PC-3 (cell line): ENCODE measurements at regions not wholly inside any gene's neighbourhood (a gene's known extent, or its start where the extent isn't known, plus 50 kb on each side); places are given as distances from the start of the nearest gene placed in this dataset.
A peak's percentile ranks its signal among the peaks of the same experiment; 100 is the strongest.

Experiments
- ATAC-seq: fragments of 200-7000 bp; cut with Tn5 transposase; 2 replicates; pipeline ENCODE4 v1.9.1; 2020; ENCODE audit warnings: mild to moderate bottlenecking, moderate library complexity
- BruUV-seq: library from RNA; stranded (reverse); fragments of 400-500 nt; replicated peaks from 2 replicates; lab custom pipeline; 2021; lab: Mats Ljungman, UMichigan
- CTCF ChIA-PET: fragments of 300-600 bp; sonication (Branson Sonifier 250); formaldehyde crosslinking; loops from one replicate; lab custom pipeline; 2022; ENCODE audit warnings: antibody characterized with exemption; lab: Charles Lee
- POLR2A ChIA-PET: fragments of 300-600 bp; sonication (Branson Sonifier 250); formaldehyde crosslinking; loops from one replicate; lab custom pipeline; 2022; ENCODE audit warnings: antibody characterized with exemption; ENCODE audit not compliant: unreplicated experiment; lab: Charles Lee
- DNase-seq: peaks from one replicate; pipeline ENCODE4 v3.0.0-alpha.2; 2015
- H2AFZ ChIP-seq: fragments of 300-600 bp; sonication (generic); 2 replicates; pipeline ENCODE4 v1.6.0; 2016; ENCODE audit warnings: antibody characterized with exemption, low read length
- H3F3A ChIP-seq: fragments of 300-600 bp; sonication (generic); one replicate; pipeline ENCODE4 v1.6.0; 2017; ENCODE audit warnings: antibody characterized with exemption, low read length, control low read depth, mild to moderate bottlenecking; ENCODE audit not compliant: unreplicated experiment
- H3K27ac ChIP-seq: fragments of 300-600 bp; sonication (generic); 2 replicates; pipeline ENCODE4 v1.5.1; 2016; ENCODE audit warnings: mild to moderate bottlenecking, low read length
- H3K27me3 ChIP-seq: fragments of 300-600 bp; sonication (generic); 2 replicates; pipeline ENCODE4 v1.6.1; 2016; ENCODE audit warnings: low read length, mixed read lengths
- H3K36me3 ChIP-seq: fragments of 300-600 bp; sonication (generic); 2 replicates; pipeline ENCODE4 v1.6.1; 2016; ENCODE audit warnings: low read depth, mixed run types, low read length, mixed read lengths
- H3K4me1 ChIP-seq: fragments of 300-600 bp; sonication (generic); 2 replicates; pipeline ENCODE4 v1.5.1; 2016; ENCODE audit warnings: low read length; ENCODE audit not compliant: insufficient read depth
- H3K4me2 ChIP-seq: fragments of 300-600 bp; sonication (generic); 2 replicates; pipeline ENCODE4 v1.6.0; 2016; ENCODE audit warnings: low read length
- H3K4me3 ChIP-seq: fragments of 300-600 bp; sonication (generic); 2 replicates; pipeline ENCODE4 v1.5.1; 2016; ENCODE audit warnings: mild to moderate bottlenecking, low read length, mixed read lengths
- H3K79me2 ChIP-seq: fragments of 300-600 bp; sonication (generic); 2 replicates; pipeline ENCODE4 v1.6.1; 2017; ENCODE audit warnings: low read length, mixed read lengths
- H3K9ac ChIP-seq: fragments of 300-600 bp; sonication (generic); 2 replicates; pipeline ENCODE4 v1.6.0; 2016; ENCODE audit warnings: mild to moderate bottlenecking, low read length
- H3K9me2 ChIP-seq: fragments of 300-600 bp; sonication (generic); replicated peaks from 2 replicates; pipeline ENCODE4 v1.6.1; 2016; ENCODE audit warnings: mixed run types, low read length, mixed read lengths
- H3K9me3 ChIP-seq: fragments of 300-600 bp; sonication (generic); 2 replicates; pipeline ENCODE4 v1.6.1; 2016; ENCODE audit warnings: low read length, mixed read lengths
- H4K20me1 ChIP-seq: fragments of 300-600 bp; sonication (generic); 2 replicates; pipeline ENCODE4 v1.6.1; 2016; ENCODE audit warnings: low read length, mixed read lengths
- CTCF ChIP-seq: fragments of 300-600 bp; sonication (generic); conservative IDR thresholded peaks from 2 replicates; pipeline ENCODE4 v1.5.1; 2017; ENCODE audit warnings: antibody characterized with exemption, low read depth, mild to moderate bottlenecking, low read length
- EZH2 ChIP-seq: fragments of 300-600 bp; sonication (generic); IDR thresholded peaks from one replicate; pipeline ENCODE4 v1.6.1; 2017; ENCODE audit warnings: antibody characterized with exemption, mild to moderate bottlenecking, low read length; ENCODE audit not compliant: unreplicated experiment
- EZH2phosphoT487 ChIP-seq: fragments of 300-600 bp; sonication (generic); IDR thresholded peaks from 2 replicates; pipeline ENCODE4 v1.6.1; 2018; ENCODE audit warnings: mild to moderate bottlenecking, antibody characterized with exemption, low read length, borderline replicate concordance
- intact Hi-C: fragments of 100-400 bp; cut with micrococcal nuclease; formaldehyde crosslinking; loops from 2 replicates; pipeline ENCODE4 v1.9.0; 2023

- Histone ChIP-seq H3K36me3 (no peaks in the 10 kb centered on the region), H3K27me3 (no peaks in the 10 kb centered on the region), H3K4me1 (peaks cover 55% of the 10 kb centered on the region), H4K20me1 (no peaks in the 10 kb centered on the region), H2AFZ (peak overlapping the region; percentile 29), H3K9me3 (no peaks in the 10 kb centered on the region), H3K27ac (peak overlapping the region; percentile 52), H3K9ac (peak overlapping the region; percentile 21; the same call in 1 of the 2 replicates), H3K4me2 (peak overlapping the region; percentile 69), H3K79me2 (no peaks in the 10 kb centered on the region), H3K9me2 (no peaks in the 10 kb centered on the region), H3K4me3 (peak overlapping the region; percentile 33), H3F3A (no peaks in the 10 kb centered on the region)
- no TSS peak for BruUV-seq
- DNase-seq (peak; percentile 91), ATAC-seq (peak; percentile 71)
- TF ChIP-seq EZH2: no peak
- TF ChIP-seq EZH2phosphoT487: no peak
- no peak for TF ChIP-seq CTCF
- ChIA-PET CTCF (interaction anchor here (0.7 kb wide), 1 partner anchor 979 kb away, joined by 3 read pairs; no protein-coding TSS in a partner anchor), POLR2A (interaction anchor here (0.6 to 0.8 kb wide), 4 partner anchors 11 to 1074 kb away, joined by 3 to 10 read pairs (median 6); no protein-coding TSS in a partner anchor)
- intact Hi-C loops: loop anchor here (10.0 kb wide), 2 partner anchors 163 to 493 kb away; no protein-coding TSS in a partner anchor
These were observed 148.7 kb downstream of the SOX4 start for GRCh38 chr6:21742238-21742660.

GRCh38 chr6:21744331-21744730 lies 150.8 kb downstream of the SOX4 start:
- no TSS peak for BruUV-seq
- Histone ChIP-seq H3K4me2 (no peak overlapping the region), H4K20me1 (no peaks in the 10 kb centered on the region), H3K9me2 (no peaks in the 10 kb centered on the region), H3K4me1 (peaks cover 49% of the 10 kb centered on the region), H3F3A (no peaks in the 10 kb centered on the region), H3K9ac (no peak overlapping the region), H3K79me2 (no peaks in the 10 kb centered on the region), H3K4me3 (no peak overlapping the region), H3K9me3 (no peaks in the 10 kb centered on the region), H2AFZ (no peak overlapping the region), H3K36me3 (no peaks in the 10 kb centered on the region), H3K27ac (no peak overlapping the region), H3K27me3 (no peaks in the 10 kb centered on the region)
- ChIA-PET POLR2A (no interaction called here), CTCF (no interaction called here)
- intact Hi-C loops: loop anchor here (10.0 kb wide), 2 partner anchors 160 to 490 kb away; no protein-coding TSS in a partner anchor
- DNase-seq (no peak), ATAC-seq (no peak)
- TF ChIP-seq CTCF: no peak
- no peak for TF ChIP-seq EZH2
- no peak for TF ChIP-seq EZH2phosphoT487
